ENCODE measurements at regions not wholly inside any gene's neighbourhood (a gene's known extent, or its start where the extent isn't known, plus 50 kb on each side); places are given as distances from the start of the nearest gene placed in this dataset.
"Not testable (repeated sequence)": the region's sequence is repeated elsewhere in the genome, so short reads cannot be mapped to it uniquely, and the experiment has no call there.

GRCh38 chr5:34409373-34409772 lies 246.8 kb upstream of the RAI14 start:
- Histone ChIP-seq H3K36me3 (ENCODE audit: insufficient read depth, low read length) (no peaks in the 10 kb centered on the region), H3K27ac (ENCODE audit: low read depth, low read length) (no peak overlapping the region)

GRCh38 chr5:34410411-34411139 lies 245.6 kb upstream of the RAI14 start:
- Histone ChIP-seq H3K27ac (ENCODE audit: low read depth, low read length) (no peak overlapping the region), H3K4me1 (ENCODE audit: control insufficient read depth, insufficient read depth, low read length, unreplicated experiment) (peaks cover 31% of the 10 kb centered on the region), H3K27me3 (ENCODE audit: insufficient read depth, low read length) (no peaks in the 10 kb centered on the region), H3K36me3 (ENCODE audit: insufficient read depth, low read length) (no peaks in the 10 kb centered on the region), H3K4me3 (ENCODE audit: low read depth, low read length) (no peak overlapping the region), H2AFZ (ENCODE audit: low read length, unreplicated experiment) (no peak overlapping the region), H3K79me2 (ENCODE audit: control insufficient read depth, insufficient read depth, low read length, unreplicated experiment) (no peaks in the 10 kb centered on the region)

More at GRCh38 chr5:34409373-34409772, 246.8 kb upstream of the RAI14 start:
- H3K4me1 ChIP-seq (ENCODE audit: control insufficient read depth, insufficient read depth, low read length, unreplicated experiment) = peaks cover 27% of the 10 kb centered on the region
- H3K79me2 ChIP-seq (ENCODE audit: control insufficient read depth, insufficient read depth, low read length, unreplicated experiment) = no peaks in the 10 kb centered on the region
- H3K4me3 ChIP-seq (ENCODE audit: low read depth, low read length) = no peak overlapping the region
- H3K27me3 ChIP-seq (ENCODE audit: insufficient read depth, low read length) = no peaks in the 10 kb centered on the region
- no peak overlapping the region for H2AFZ ChIP-seq (ENCODE audit: low read length, unreplicated experiment)

GRCh38 chr5:34411470-34412346 lies 244.4 kb upstream of the RAI14 start:
- Histone ChIP-seq H3K27ac (ENCODE audit: low read depth, low read length) (peak overlapping the region; percentile 70; the same call in 1 of the 2 replicates), H3K27me3 (ENCODE audit: insufficient read depth, low read length) (no peaks in the 10 kb centered on the region), H3K4me3 (ENCODE audit: low read depth, low read length) (no peak overlapping the region), H2AFZ (ENCODE audit: low read length, unreplicated experiment) (peak overlapping the region; percentile 57), H3K4me1 (ENCODE audit: control insufficient read depth, insufficient read depth, low read length, unreplicated experiment) (peaks cover 32% of the 10 kb centered on the region), H3K36me3 (ENCODE audit: insufficient read depth, low read length) (no peaks in the 10 kb centered on the region), H3K79me2 (ENCODE audit: control insufficient read depth, insufficient read depth, low read length, unreplicated experiment) (no peaks in the 10 kb centered on the region)

- Histone ChIP-seq H3K4me3 (ENCODE audit: low read depth, low read length) (peak overlapping the region; percentile 53; the same call in 1 of the 2 replicates), H3K36me3 (ENCODE audit: insufficient read depth, low read length) (no peaks in the 10 kb centered on the region), H3K27me3 (ENCODE audit: insufficient read depth, low read length) (no peaks in the 10 kb centered on the region), H3K27ac (ENCODE audit: low read depth, low read length) (peak overlapping the region; percentile 70), H3K79me2 (ENCODE audit: control insufficient read depth, insufficient read depth, low read length, unreplicated experiment) (no peaks in the 10 kb centered on the region), H3K4me1 (ENCODE audit: control insufficient read depth, insufficient read depth, low read length, unreplicated experiment) (peaks cover 32% of the 10 kb centered on the region), H2AFZ (ENCODE audit: low read length, unreplicated experiment) (peak overlapping the region; percentile 57)
Measured at GRCh38 chr5:34412736-34413135, 243.4 kb upstream of the RAI14 start.

GRCh38 chr5:34415559-34416198 lies 240.4 kb upstream of the RAI14 start:
- Histone ChIP-seq H3K4me1 (ENCODE audit: control insufficient read depth, insufficient read depth, low read length, unreplicated experiment) (peaks cover 32% of the 10 kb centered on the region), H3K36me3 (ENCODE audit: insufficient read depth, low read length) (no peaks in the 10 kb centered on the region), H3K4me3 (ENCODE audit: low read depth, low read length) (no peak overlapping the region), H3K27ac (ENCODE audit: low read depth, low read length) (no peak overlapping the region), H3K79me2 (ENCODE audit: control insufficient read depth, insufficient read depth, low read length, unreplicated experiment) (no peaks in the 10 kb centered on the region), H3K27me3 (ENCODE audit: insufficient read depth, low read length) (no peaks in the 10 kb centered on the region), H2AFZ (ENCODE audit: low read length, unreplicated experiment) (peak overlapping the region; percentile 46)

- Histone ChIP-seq H3K79me2 (ENCODE audit: control insufficient read depth, insufficient read depth, low read length, unreplicated experiment) (no peaks in the 10 kb centered on the region), H2AFZ (ENCODE audit: low read length, unreplicated experiment) (peak overlapping the region; percentile 46), H3K4me1 (ENCODE audit: control insufficient read depth, insufficient read depth, low read length, unreplicated experiment) (peaks cover 29% of the 10 kb centered on the region), H3K36me3 (ENCODE audit: insufficient read depth, low read length) (no peaks in the 10 kb centered on the region), H3K4me3 (ENCODE audit: low read depth, low read length) (no peak overlapping the region), H3K27me3 (ENCODE audit: insufficient read depth, low read length) (no peaks in the 10 kb centered on the region), H3K27ac (ENCODE audit: low read depth, low read length) (no peak overlapping the region)
Measured at GRCh38 chr5:34416501-34417008, 239.6 kb upstream of the RAI14 start.

GRCh38 chr5:34420191-34420590 lies 235.9 kb upstream of the RAI14 start:
- not testable (repeated sequence) for H3K4me1 ChIP-seq (ENCODE audit: control insufficient read depth, insufficient read depth, low read length, unreplicated experiment); H3K27me3 ChIP-seq (ENCODE audit: insufficient read depth, low read length); H3K27ac ChIP-seq (ENCODE audit: low read depth, low read length)

GRCh38 chr5:34436761-34437501 lies 219.2 kb upstream of the RAI14 start:
- Histone ChIP-seq H3K79me2 (ENCODE audit: control insufficient read depth, insufficient read depth, low read length, unreplicated experiment) (no peaks in the 10 kb centered on the region), H3K4me3 (ENCODE audit: low read depth, low read length) (no peak overlapping the region), H3K4me1 (ENCODE audit: control insufficient read depth, insufficient read depth, low read length, unreplicated experiment) (no peaks in the 10 kb centered on the region), H3K27me3 (ENCODE audit: insufficient read depth, low read length) (no peaks in the 10 kb centered on the region), H2AFZ (ENCODE audit: low read length, unreplicated experiment) (no peak overlapping the region), H3K36me3 (ENCODE audit: insufficient read depth, low read length) (no peaks in the 10 kb centered on the region), H3K27ac (ENCODE audit: low read depth, low read length) (no peak overlapping the region)

More at GRCh38 chr5:34420191-34420590, 235.9 kb upstream of the RAI14 start:
- not testable (repeated sequence) for H3K36me3 ChIP-seq (ENCODE audit: insufficient read depth, low read length); H3K4me3 ChIP-seq (ENCODE audit: low read depth, low read length); H3K79me2 ChIP-seq (ENCODE audit: control insufficient read depth, insufficient read depth, low read length, unreplicated experiment); H2AFZ ChIP-seq (ENCODE audit: low read length, unreplicated experiment)

- Histone ChIP-seq H3K79me2 (ENCODE audit: control insufficient read depth, insufficient read depth, low read length, unreplicated experiment) (no peaks in the 10 kb centered on the region), H3K36me3 (ENCODE audit: insufficient read depth, low read length) (no peaks in the 10 kb centered on the region), H3K4me1 (ENCODE audit: control insufficient read depth, insufficient read depth, low read length, unreplicated experiment) (no peaks in the 10 kb centered on the region), H3K27me3 (ENCODE audit: insufficient read depth, low read length) (no peaks in the 10 kb centered on the region), H2AFZ (ENCODE audit: low read length, unreplicated experiment) (no peak overlapping the region), H3K27ac (ENCODE audit: low read depth, low read length) (no peak overlapping the region), H3K4me3 (ENCODE audit: low read depth, low read length) (no peak overlapping the region)
Measured at GRCh38 chr5:34439601-34440000, 216.5 kb upstream of the RAI14 start.

- not testable (repeated sequence) for H3K79me2 ChIP-seq (ENCODE audit: control insufficient read depth, insufficient read depth, low read length, unreplicated experiment); H3K4me1 ChIP-seq (ENCODE audit: control insufficient read depth, insufficient read depth, low read length, unreplicated experiment); H2AFZ ChIP-seq (ENCODE audit: low read length, unreplicated experiment); H3K36me3 ChIP-seq (ENCODE audit: insufficient read depth, low read length); H3K27ac ChIP-seq (ENCODE audit: low read depth, low read length); H3K27me3 ChIP-seq (ENCODE audit: insufficient read depth, low read length); H3K4me3 ChIP-seq (ENCODE audit: low read depth, low read length)
Measured at GRCh38 chr5:34441767-34442166, 214.4 kb upstream of the RAI14 start.

Data from ACC112 (cell line).